H9 (cell line): ENCODE measurements at regions not wholly inside any gene's neighbourhood (a gene's known extent, or its start where the extent isn't known, plus 50 kb on each side); places are given as distances from the start of the nearest gene placed in this dataset.

Experiments
- DNase-seq: peaks from one replicate; pipeline ENCODE4 v3.0.0-alpha.2; 2017
- H2AFZ ChIP-seq: one replicate; pipeline ENCODE4 v1.6.1; 2013; ENCODE audit warnings: mild to moderate bottlenecking, low read length, control low read depth, moderate library complexity
- H2AK5ac ChIP-seq: 2 replicates; pipeline ENCODE4 v1.6.1; 2013; ENCODE audit warnings: low read length, control low read depth, mixed read lengths; ENCODE audit not compliant: insufficient read length
- H2BK120ac ChIP-seq: one replicate; pipeline ENCODE4 v1.6.1; 2013; ENCODE audit warnings: low read depth, mild to moderate bottlenecking, low read length, control low read depth, inconsistent platforms; ENCODE audit not compliant: poor library complexity, severe bottlenecking
- H2BK12ac ChIP-seq: 2 replicates; pipeline ENCODE4 v1.6.1; 2013; ENCODE audit warnings: low read length, control low read depth, mixed read lengths, low read depth; ENCODE audit not compliant: insufficient read length
- H2BK15ac ChIP-seq: 2 replicates; pipeline ENCODE4 v1.6.1; 2013; ENCODE audit warnings: low read depth, low read length, control low read depth
- H2BK20ac ChIP-seq: one replicate; pipeline ENCODE4 v1.6.1; 2013; ENCODE audit warnings: low read depth, mild to moderate bottlenecking, low read length, control low read depth, inconsistent platforms; ENCODE audit not compliant: poor library complexity, severe bottlenecking
- H2BK5ac ChIP-seq: 2 replicates; pipeline ENCODE4 v1.6.1; 2013; ENCODE audit warnings: low read length, control low read depth, mixed read lengths; ENCODE audit not compliant: insufficient read length
- H3K14ac ChIP-seq: 2 replicates; pipeline ENCODE4 v1.6.1; 2013; ENCODE audit warnings: low read length, control low read depth; ENCODE audit not compliant: insufficient read depth
- H3K18ac ChIP-seq: 2 replicates; pipeline ENCODE4 v1.6.1; 2013; ENCODE audit warnings: low read depth, mild to moderate bottlenecking, mixed read lengths, low read length, control low read depth; ENCODE audit not compliant: insufficient read length
- H3K23ac ChIP-seq: 2 replicates; pipeline ENCODE4 v1.6.1; 2013; ENCODE audit warnings: low read length, control low read depth, mixed read lengths, low read depth; ENCODE audit not compliant: insufficient read length
- H3K23me2 ChIP-seq: 2 replicates; pipeline ENCODE4 v1.6.1; 2013; ENCODE audit warnings: low read depth, mild to moderate bottlenecking, mixed read lengths, low read length, control low read depth; ENCODE audit not compliant: insufficient read length, poor library complexity, severe bottlenecking
- H3K27ac ChIP-seq: 2 replicates; pipeline ENCODE4 v1.5.1; 2013; ENCODE audit warnings: low read length, control low read depth, mixed read lengths, low read depth; ENCODE audit not compliant: insufficient read length
- H3K27me3 ChIP-seq: 2 replicates; pipeline ENCODE4 v1.6.1; 2013; ENCODE audit warnings: low read length, control low read depth, inconsistent platforms; ENCODE audit not compliant: insufficient read depth
- H3K4ac ChIP-seq: 2 replicates; pipeline ENCODE4 v1.6.1; 2013; ENCODE audit warnings: low read depth, mild to moderate bottlenecking, control low read depth, inconsistent platforms, low read length, moderate library complexity
- H3K4me1 ChIP-seq: 2 replicates; pipeline ENCODE4 v1.6.1; 2013; ENCODE audit warnings: low read length, control low read depth, inconsistent platforms; ENCODE audit not compliant: insufficient read depth
- H3K4me2 ChIP-seq: 2 replicates; pipeline ENCODE4 v1.6.1; 2013; ENCODE audit warnings: low read length, control low read depth, mixed read lengths; ENCODE audit not compliant: insufficient read length, insufficient read depth
- H3K56ac ChIP-seq: 2 replicates; pipeline ENCODE4 v1.6.1; 2013; ENCODE audit warnings: low read depth, mild to moderate bottlenecking, mixed read lengths, low read length, control low read depth; ENCODE audit not compliant: insufficient read length
- H3K79me1 ChIP-seq: 2 replicates; pipeline ENCODE4 v1.6.1; 2013; ENCODE audit warnings: low read depth, mild to moderate bottlenecking, moderate library complexity, low read length, control low read depth, inconsistent platforms; ENCODE audit not compliant: insufficient read depth, poor library complexity, severe bottlenecking
- H3K79me2 ChIP-seq: 2 replicates; pipeline ENCODE4 v1.6.1; 2013; ENCODE audit warnings: low read length, control low read depth, inconsistent platforms; ENCODE audit not compliant: insufficient read depth
- H3K9ac ChIP-seq: 2 replicates; pipeline ENCODE4 v1.6.1; 2013; ENCODE audit warnings: low read length, control low read depth, mixed read lengths; ENCODE audit not compliant: insufficient read length; ENCODE audit errors: extremely low read depth
- H3K9me3 ChIP-seq: one replicate; pipeline ENCODE4 v1.6.1; 2013; ENCODE audit warnings: low read depth, low read length, inconsistent platforms; ENCODE audit not compliant: control insufficient read depth
- H3T11ph ChIP-seq: one replicate; pipeline ENCODE4 v1.6.1; 2013; ENCODE audit warnings: mild to moderate bottlenecking, low read length, control low read depth, inconsistent platforms
- H4K20me1 ChIP-seq: one replicate; pipeline ENCODE4 v1.6.1; 2013; ENCODE audit not compliant: control insufficient read depth, insufficient read length, insufficient read depth
- H4K5ac ChIP-seq: 2 replicates; pipeline ENCODE4 v1.6.1; 2013; ENCODE audit warnings: low read depth, mild to moderate bottlenecking, mixed read lengths, low read length, control low read depth; ENCODE audit not compliant: insufficient read length
- H4K8ac ChIP-seq: replicated peaks from 2 replicates; pipeline ENCODE4 v1.6.1; 2013; ENCODE audit warnings: low read length, control low read depth, mixed read lengths, low read depth; ENCODE audit not compliant: insufficient read length
- H4K91ac ChIP-seq: 2 replicates; pipeline ENCODE4 v1.6.1; 2013; ENCODE audit warnings: low read depth, mild to moderate bottlenecking, moderate library complexity, mixed read lengths, low read length, control low read depth; ENCODE audit not compliant: insufficient read length
- H3K27ac Mint-ChIP-seq, 3 experiments: 2 replicates in 2 of 3; 3 replicates in 1 of 3; pipeline ENCODE4 v1.8.0; 2020 to 2021; ENCODE audit warnings: mixed read lengths in 3 of 3, mild to moderate bottlenecking in 1 of 3, moderate library complexity in 1 of 3
- H3K27me3 Mint-ChIP-seq: 2 replicates; pipeline ENCODE4 v1.8.0; 2021; ENCODE audit warnings: low read depth, mild to moderate bottlenecking, moderate library complexity, mixed read lengths
- H3K36me3 Mint-ChIP-seq, 3 experiments: 2 replicates in 2 of 3; 3 replicates in 1 of 3; pipeline ENCODE4 v1.8.0; 2020 to 2021; ENCODE audit warnings: low read depth in 3 of 3, mixed read lengths in 3 of 3; ENCODE audit not compliant: insufficient read depth in 1 of 3
- H3K4me1 Mint-ChIP-seq, 2 experiments: 2 replicates each; pipeline ENCODE4 v1.8.0; 2020; ENCODE audit warnings: mixed read lengths in 2 of 2
- H3K4me3 Mint-ChIP-seq, 2 experiments: 2 replicates in 1 of 2; 3 replicates in 1 of 2; pipeline ENCODE4 v1.8.0; 2020 to 2021; ENCODE audit warnings: mild to moderate bottlenecking in 2 of 2, mixed read lengths in 2 of 2, moderate library complexity in 1 of 2
- H3K9me3 Mint-ChIP-seq, 2 experiments: 2 replicates in 1 of 2; 3 replicates in 1 of 2; pipeline ENCODE4 v1.8.0; 2020; ENCODE audit warnings: mild to moderate bottlenecking in 2 of 2, mixed read lengths in 2 of 2, moderate library complexity in 1 of 2
- WGBS: extraction: QIAGEN DNeasy Blood & Tissue Kit; methylation state at CpG from one replicate; pipeline ENCODE4 v1.1.7; 2013; ENCODE audit warnings: missing lambda C conversion rate, low lambda C conversion rate, mixed read lengths; ENCODE audit not compliant: insufficient read length; ENCODE audit errors: extremely low coverage; 5-methylcytosine and 5-hydroxymethylcytosine counted together
- TF ChIP-seq, protein P1 (sequence below): fragments of 200-600 bp; sonication (generic); conservative IDR thresholded peaks from 3 replicates; pipeline ENCODE4 v1.8.0; 2021; ENCODE audit warnings: antibody characterized with exemption, mild to moderate bottlenecking

DNA sequence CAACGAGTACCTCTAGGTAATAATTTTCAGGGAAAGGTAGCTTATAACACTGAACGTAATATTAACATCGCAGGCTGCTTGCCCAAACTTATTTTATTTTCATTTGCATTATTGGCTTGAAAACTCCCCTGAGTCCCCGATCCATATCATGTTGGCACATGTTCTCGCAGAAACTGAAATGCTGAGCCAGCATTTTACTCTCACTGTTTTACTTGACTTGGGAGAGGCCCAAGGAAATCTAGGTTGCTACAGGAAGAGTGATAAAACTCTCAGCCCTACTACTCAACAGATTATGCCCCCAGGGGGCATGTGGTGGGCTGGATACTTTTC is 183.5 kb upstream of the HABP2 start:
- Histone ChIP-seq H3K18ac (no peak overlapping the region), H3K4me1 (no peaks in the 10 kb centered on the region), H2BK120ac (no peak overlapping the region), H4K20me1 (no peaks in the 10 kb centered on the region), H3T11ph (no peak overlapping the region), H2BK15ac (no peak overlapping the region), H3K79me2 (no peaks in the 10 kb centered on the region), H3K23ac (no peak overlapping the region), H3K27me3 (no peaks in the 10 kb centered on the region), H3K14ac (no peak overlapping the region), H3K9ac (no peak overlapping the region), H2AK5ac (no peak overlapping the region), H3K56ac (no peak overlapping the region), H2BK20ac (no peak overlapping the region), H3K4ac (no peak overlapping the region), H3K79me1 (no peaks in the 10 kb centered on the region), H3K9me3 (no peaks in the 10 kb centered on the region), H2AFZ (no peak overlapping the region), H2BK5ac (no peak overlapping the region), H4K91ac (no peak overlapping the region), H4K5ac (no peak overlapping the region), H3K23me2 (no peaks in the 10 kb centered on the region), H3K4me2 (no peak overlapping the region), H3K27ac (no peak overlapping the region), H4K8ac (no peak overlapping the region), H2BK12ac (no peak overlapping the region)
- peaks cover 0 to 5% (median 4%) of the 10 kb centered on the region in 3 experiments; a peak in 2 of 7 replicates for H3K36me3 Mint-ChIP-seq
- no peak overlapping the region for H3K27ac Mint-ChIP-seq
- peaks cover 6% of the 10 kb centered on the region in 2 experiments for H3K4me1 Mint-ChIP-seq
- TF ChIP-seq, protein P1, sequence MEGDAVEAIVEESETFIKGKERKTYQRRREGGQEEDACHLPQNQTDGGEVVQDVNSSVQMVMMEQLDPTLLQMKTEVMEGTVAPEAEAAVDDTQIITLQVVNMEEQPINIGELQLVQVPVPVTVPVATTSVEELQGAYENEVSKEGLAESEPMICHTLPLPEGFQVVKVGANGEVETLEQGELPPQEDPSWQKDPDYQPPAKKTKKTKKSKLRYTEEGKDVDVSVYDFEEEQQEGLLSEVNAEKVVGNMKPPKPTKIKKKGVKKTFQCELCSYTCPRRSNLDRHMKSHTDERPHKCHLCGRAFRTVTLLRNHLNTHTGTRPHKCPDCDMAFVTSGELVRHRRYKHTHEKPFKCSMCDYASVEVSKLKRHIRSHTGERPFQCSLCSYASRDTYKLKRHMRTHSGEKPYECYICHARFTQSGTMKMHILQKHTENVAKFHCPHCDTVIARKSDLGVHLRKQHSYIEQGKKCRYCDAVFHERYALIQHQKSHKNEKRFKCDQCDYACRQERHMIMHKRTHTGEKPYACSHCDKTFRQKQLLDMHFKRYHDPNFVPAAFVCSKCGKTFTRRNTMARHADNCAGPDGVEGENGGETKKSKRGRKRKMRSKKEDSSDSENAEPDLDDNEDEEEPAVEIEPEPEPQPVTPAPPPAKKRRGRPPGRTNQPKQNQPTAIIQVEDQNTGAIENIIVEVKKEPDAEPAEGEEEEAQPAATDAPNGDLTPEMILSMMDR: no peak
- no CpG with 5 or more reads among the region's 5 CpGs for WGBS
- H3K4me3 Mint-ChIP-seq: no peak overlapping the region
- no peak for DNase-seq
- peaks cover 6 to 8% of the 10 kb centered on the region in 2 experiments; a peak in 2 of 5 replicates for H3K9me3 Mint-ChIP-seq
- H3K27me3 Mint-ChIP-seq: peaks cover 20% of the 10 kb centered on the region
